GM23338 (cell line): ENCODE measurements at regions not wholly inside any gene's neighbourhood (a gene's known extent, or its start where the extent isn't known, plus 50 kb on each side); places are given as distances from the start of the nearest gene placed in this dataset.

ENCODE experiments used
- ATAC-seq: fragments of 200-7000 bp; cut with Tn5 transposase; 3 replicates; pipeline ENCODE4 v1.9.1; 2020
- DNase-seq: peaks from one replicate; pipeline ENCODE4 v3.0.0-alpha.2; 2015; ENCODE audit warnings: low spot score
- H2AFZ ChIP-seq: fragments of 200-600 bp; sonication (generic); 2 replicates; pipeline ENCODE4 v1.8.0; 2016; ENCODE audit warnings: antibody characterized with exemption, mild to moderate bottlenecking, moderate library complexity
- H3F3A ChIP-seq: fragments of 200-600 bp; sonication (generic); replicated peaks from 2 replicates; pipeline ENCODE4 v1.8.0; 2017; ENCODE audit warnings: antibody characterized with exemption, mixed run types, low read depth
- H3K27ac ChIP-seq: fragments of 200-600 bp; sonication (generic); 2 replicates; pipeline ENCODE4 v1.6.1; 2016; ENCODE audit warnings: low read depth
- H3K27me3 ChIP-seq: fragments of 200-600 bp; sonication (generic); 2 replicates; pipeline ENCODE4 v1.8.0; 2016; ENCODE audit warnings: mild to moderate bottlenecking, mixed run types, moderate library complexity; ENCODE audit not compliant: insufficient read depth
- H3K36me3 ChIP-seq: fragments of 200-600 bp; sonication (generic); 2 replicates; pipeline ENCODE4 v1.8.0; 2016; ENCODE audit warnings: mild to moderate bottlenecking; ENCODE audit not compliant: insufficient read depth
- H3K4me1 ChIP-seq: fragments of 200-600 bp; sonication (generic); 2 replicates; pipeline ENCODE4 v1.8.0; 2016; ENCODE audit warnings: mild to moderate bottlenecking, moderate library complexity; ENCODE audit not compliant: insufficient read depth
- H3K4me2 ChIP-seq: fragments of 200-600 bp; sonication (generic); 2 replicates; pipeline ENCODE4 v1.7.1; 2017; ENCODE audit warnings: mixed run types
- H3K4me3 ChIP-seq: fragments of 200-600 bp; sonication (generic); 2 replicates; pipeline ENCODE4 v1.6.1; 2016; ENCODE audit warnings: mixed run types
- H3K79me2 ChIP-seq: fragments of 200-600 bp; sonication (generic); replicated peaks from 2 replicates; pipeline ENCODE4 v1.8.0; 2017; ENCODE audit warnings: mild to moderate bottlenecking; ENCODE audit not compliant: insufficient read depth
- H3K9me2 ChIP-seq: fragments of 200-600 bp; sonication (generic); 2 replicates; pipeline ENCODE4 v1.8.0; 2017; ENCODE audit not compliant: insufficient read depth
- H4K20me1 ChIP-seq: fragments of 200-600 bp; sonication (generic); replicated peaks from 2 replicates; pipeline ENCODE4 v1.8.0; 2017; ENCODE audit warnings: mild to moderate bottlenecking; ENCODE audit not compliant: insufficient read depth
- H3K27ac Mint-ChIP-seq: 2 replicates; pipeline ENCODE4 v1.8.0; 2020; ENCODE audit warnings: inconsistent platforms, mild to moderate bottlenecking, moderate library complexity, mixed read lengths
- H3K27me3 Mint-ChIP-seq: 3 replicates; pipeline ENCODE4 v1.8.0; 2022; ENCODE audit warnings: low read depth, mild to moderate bottlenecking, moderate library complexity, mixed read lengths, inconsistent platforms; ENCODE audit not compliant: insufficient read depth, poor library complexity
- H3K36me3 Mint-ChIP-seq: 3 replicates; pipeline ENCODE4 v1.8.0; 2021; ENCODE audit warnings: low read depth, mild to moderate bottlenecking, inconsistent platforms, moderate library complexity, mixed read lengths
- H3K4me1 Mint-ChIP-seq: 3 replicates; pipeline ENCODE4 v1.8.0; 2020; ENCODE audit warnings: mild to moderate bottlenecking, inconsistent platforms, mixed read lengths
- H3K4me3 Mint-ChIP-seq: 3 replicates; pipeline ENCODE4 v1.8.0; 2021; ENCODE audit warnings: moderate library complexity, mild to moderate bottlenecking, inconsistent platforms, mixed read lengths
- H3K9me3 Mint-ChIP-seq: 3 replicates; pipeline ENCODE4 v1.8.0; 2020; ENCODE audit warnings: moderate library complexity, mild to moderate bottlenecking, inconsistent platforms, mixed read lengths
- CREB1 ChIP-seq: fragments of 250-450 bp; sonication (Bioruptor Pico); IDR thresholded peaks from 2 replicates; pipeline ENCODE4 v1.5.0; 2020; ENCODE audit warnings: low read depth, mild to moderate bottlenecking, moderate library complexity
- EZH2 ChIP-seq: fragments of 200-600 bp; sonication (generic); IDR thresholded peaks from one replicate; pipeline ENCODE4 v1.8.0; 2017; ENCODE audit warnings: antibody characterized with exemption, mild to moderate bottlenecking, low read depth; ENCODE audit not compliant: unreplicated experiment
- EZH2phosphoT487 ChIP-seq: fragments of 200-600 bp; sonication (generic); IDR thresholded peaks from one replicate; pipeline ENCODE4 v1.8.1; 2018; ENCODE audit warnings: antibody characterized with exemption; ENCODE audit not compliant: unreplicated experiment
- JUNB ChIP-seq: IDR thresholded peaks from one replicate; pipeline ENCODE4 v1.6.1; 2016; ENCODE audit warnings: antibody characterized with exemption; ENCODE audit not compliant: unreplicated experiment
- NANOG ChIP-seq: IDR thresholded peaks from 2 replicates; pipeline ENCODE4 v1.6.1; 2016; ENCODE audit warnings: antibody characterized with exemption, borderline replicate concordance
- POLR2AphosphoS5 ChIP-seq: IDR thresholded peaks from 2 replicates; pipeline ENCODE4 v1.6.1; 2016; ENCODE audit warnings: antibody characterized with exemption, low read depth
- REST ChIP-seq: IDR thresholded peaks from one replicate; pipeline ENCODE4 v1.6.1; 2018; ENCODE audit warnings: antibody characterized with exemption; ENCODE audit not compliant: unreplicated experiment
- STAT1 ChIP-seq: IDR thresholded peaks from one replicate; pipeline ENCODE4 v1.6.1; 2016; ENCODE audit warnings: antibody characterized with exemption; ENCODE audit not compliant: unreplicated experiment
- ZNF114 ChIP-seq: fragments of 250-450 bp; sonication (Bioruptor Pico); IDR thresholded peaks from 2 replicates; pipeline ENCODE4 v1.5.0; 2020; ENCODE audit warnings: mild to moderate bottlenecking, moderate library complexity
- ZNF331 ChIP-seq: fragments of 250-450 bp; sonication (Bioruptor Pico); IDR thresholded peaks from 2 replicates; pipeline ENCODE4 v1.5.0; 2020; ENCODE audit warnings: low read depth, mild to moderate bottlenecking, moderate library complexity
- ZNF462 ChIP-seq: fragments of 250-450 bp; sonication (Bioruptor Pico); IDR thresholded peaks from 2 replicates; pipeline ENCODE4 v1.5.0; 2020; ENCODE audit warnings: mild to moderate bottlenecking, moderate library complexity
- TF ChIP-seq, protein P1 (sequence below), 2 experiments: fragments of 200-600 bp in 1 of 2; sonication (generic) in 1 of 2; conservative IDR thresholded peaks; 2 replicates each; pipeline versions ENCODE4 v1.5.1 to v1.6.1; 2016 to 2017; ENCODE audit warnings: antibody characterized with exemption in 2 of 2, low read depth in 2 of 2, mild to moderate bottlenecking in 2 of 2, moderate library complexity in 1 of 2
- TF ChIP-seq, protein P2 (sequence below): IDR thresholded peaks from 2 replicates; pipeline ENCODE4 v1.6.1; 2016; ENCODE audit warnings: antibody characterized with exemption

DNA sequence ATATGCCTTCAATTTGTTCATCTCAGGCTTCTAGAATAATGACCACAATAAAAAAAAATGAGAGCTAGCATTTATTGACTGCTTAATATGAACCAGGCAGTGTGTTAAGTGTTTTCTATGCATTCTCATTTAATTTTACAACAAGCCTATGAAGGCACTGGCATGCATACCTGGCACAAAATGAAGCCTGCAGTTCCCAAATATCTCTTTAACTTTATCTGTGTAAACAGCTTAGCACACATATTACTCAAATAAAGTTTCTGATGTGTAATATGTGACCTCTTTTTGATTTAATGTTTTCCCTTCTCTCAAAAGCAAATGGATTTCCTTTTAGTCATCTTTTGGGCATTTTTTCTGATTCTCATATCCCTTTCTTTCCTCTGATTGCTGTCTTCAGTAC, 671.8 kb downstream of the PCDH7 start:
- Histone ChIP-seq H3K4me2 (no peak overlapping the region), H3F3A (no peaks in the 10 kb centered on the region), H3K79me2 (no peaks in the 10 kb centered on the region), H3K9me2 (no peaks in the 10 kb centered on the region), H3K4me3 (no peak overlapping the region), H3K27me3 (no peaks in the 10 kb centered on the region), H3K36me3 (no peaks in the 10 kb centered on the region), H2AFZ (no peak overlapping the region), H4K20me1 (no peaks in the 10 kb centered on the region), H3K27ac (no peak overlapping the region), H3K4me1 (peaks cover 4% of the 10 kb centered on the region; the same call in 1 of the 2 replicates)
- no peak for ATAC-seq
- DNase-seq: no peak
- TF ChIP-seq ZNF462 (CRISPR knock-in tag) (no peak), STAT1 (no peak), POLR2AphosphoS5 (no peak), ZNF331 (CRISPR knock-in tag) (no peak), EZH2 (no peak), ZNF114 (CRISPR knock-in tag) (no peak), CREB1 (CRISPR knock-in tag) (no peak), NANOG (no peak), EZH2phosphoT487 (no peak), REST (no peak), JUNB (no peak)
- TF ChIP-seq, protein P1, sequence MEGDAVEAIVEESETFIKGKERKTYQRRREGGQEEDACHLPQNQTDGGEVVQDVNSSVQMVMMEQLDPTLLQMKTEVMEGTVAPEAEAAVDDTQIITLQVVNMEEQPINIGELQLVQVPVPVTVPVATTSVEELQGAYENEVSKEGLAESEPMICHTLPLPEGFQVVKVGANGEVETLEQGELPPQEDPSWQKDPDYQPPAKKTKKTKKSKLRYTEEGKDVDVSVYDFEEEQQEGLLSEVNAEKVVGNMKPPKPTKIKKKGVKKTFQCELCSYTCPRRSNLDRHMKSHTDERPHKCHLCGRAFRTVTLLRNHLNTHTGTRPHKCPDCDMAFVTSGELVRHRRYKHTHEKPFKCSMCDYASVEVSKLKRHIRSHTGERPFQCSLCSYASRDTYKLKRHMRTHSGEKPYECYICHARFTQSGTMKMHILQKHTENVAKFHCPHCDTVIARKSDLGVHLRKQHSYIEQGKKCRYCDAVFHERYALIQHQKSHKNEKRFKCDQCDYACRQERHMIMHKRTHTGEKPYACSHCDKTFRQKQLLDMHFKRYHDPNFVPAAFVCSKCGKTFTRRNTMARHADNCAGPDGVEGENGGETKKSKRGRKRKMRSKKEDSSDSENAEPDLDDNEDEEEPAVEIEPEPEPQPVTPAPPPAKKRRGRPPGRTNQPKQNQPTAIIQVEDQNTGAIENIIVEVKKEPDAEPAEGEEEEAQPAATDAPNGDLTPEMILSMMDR (conservative IDR thresholded peaks at IDR 0.05; ENCODE audit: low read depth in 2 of 2): no peak
- TF ChIP-seq, protein P2, sequence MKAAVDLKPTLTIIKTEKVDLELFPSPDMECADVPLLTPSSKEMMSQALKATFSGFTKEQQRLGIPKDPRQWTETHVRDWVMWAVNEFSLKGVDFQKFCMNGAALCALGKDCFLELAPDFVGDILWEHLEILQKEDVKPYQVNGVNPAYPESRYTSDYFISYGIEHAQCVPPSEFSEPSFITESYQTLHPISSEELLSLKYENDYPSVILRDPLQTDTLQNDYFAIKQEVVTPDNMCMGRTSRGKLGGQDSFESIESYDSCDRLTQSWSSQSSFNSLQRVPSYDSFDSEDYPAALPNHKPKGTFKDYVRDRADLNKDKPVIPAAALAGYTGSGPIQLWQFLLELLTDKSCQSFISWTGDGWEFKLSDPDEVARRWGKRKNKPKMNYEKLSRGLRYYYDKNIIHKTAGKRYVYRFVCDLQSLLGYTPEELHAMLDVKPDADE: no peak
- Mint-ChIP-seq H3K27ac (no peak overlapping the region), H3K4me1 (peaks cover 9% of the 10 kb centered on the region), H3K27me3 (peaks cover 2% of the 10 kb centered on the region), H3K4me3 (no peak overlapping the region), H3K36me3 (no peaks in the 10 kb centered on the region), H3K9me3 (no peaks in the 10 kb centered on the region)
